D721Med (cell line): ENCODE measurements at regions not wholly inside any gene's neighbourhood (a gene's known extent, or its start where the extent isn't known, plus 50 kb on each side); places are given as distances from the start of the nearest gene placed in this dataset.

Experiments
- DNase-seq: peaks from one replicate; pipeline ENCODE4 v3.0.0; 2011; ENCODE audit warnings: low spot score; ENCODE audit not compliant: insufficient read length
- FAIRE-seq: peaks from 2 replicates; lab custom pipeline; 2011; peaks lifted over from hg19 to GRCh38; lab: Jason Lieb, UNC
- TF ChIP-seq, protein P1 (sequence below): IDR thresholded peaks from 2 replicates; pipeline ENCODE4 v1.5.1; 2012; ENCODE audit warnings: mild to moderate bottlenecking, control low read depth; ENCODE audit not compliant: insufficient read depth; ENCODE audit errors: missing control alignments

DNA sequence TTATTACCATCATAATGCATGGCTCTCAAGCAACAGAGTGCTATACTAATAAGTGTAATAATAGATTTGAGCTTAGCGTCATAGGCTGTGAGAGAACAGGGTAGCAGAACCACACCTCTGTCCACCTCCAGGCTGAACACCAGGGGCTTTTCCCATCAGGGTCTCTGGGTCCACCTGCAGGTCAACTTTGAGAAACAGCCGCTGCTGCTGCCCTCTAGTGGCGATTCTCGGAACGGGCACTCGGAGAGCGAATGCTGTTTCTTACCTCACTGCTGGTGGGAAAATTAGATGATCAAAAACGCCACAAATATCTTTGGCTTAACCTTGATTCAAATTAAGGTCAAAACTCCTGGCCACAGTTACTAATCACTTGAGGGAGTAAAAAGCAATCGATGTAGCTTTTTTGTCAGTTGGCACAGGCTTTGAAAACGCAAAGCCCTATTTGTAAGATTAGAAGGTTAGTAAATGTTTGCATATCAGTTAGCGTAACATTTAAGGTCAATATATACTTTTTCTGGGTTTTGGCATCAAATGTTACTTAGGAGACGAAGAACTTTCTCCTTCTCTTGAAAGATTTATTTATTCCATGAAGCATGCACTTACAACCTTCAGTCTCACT lies 127.9 kb upstream of the TMEM132D start:
- FAIRE-seq: no peak
- TF ChIP-seq, protein P1, sequence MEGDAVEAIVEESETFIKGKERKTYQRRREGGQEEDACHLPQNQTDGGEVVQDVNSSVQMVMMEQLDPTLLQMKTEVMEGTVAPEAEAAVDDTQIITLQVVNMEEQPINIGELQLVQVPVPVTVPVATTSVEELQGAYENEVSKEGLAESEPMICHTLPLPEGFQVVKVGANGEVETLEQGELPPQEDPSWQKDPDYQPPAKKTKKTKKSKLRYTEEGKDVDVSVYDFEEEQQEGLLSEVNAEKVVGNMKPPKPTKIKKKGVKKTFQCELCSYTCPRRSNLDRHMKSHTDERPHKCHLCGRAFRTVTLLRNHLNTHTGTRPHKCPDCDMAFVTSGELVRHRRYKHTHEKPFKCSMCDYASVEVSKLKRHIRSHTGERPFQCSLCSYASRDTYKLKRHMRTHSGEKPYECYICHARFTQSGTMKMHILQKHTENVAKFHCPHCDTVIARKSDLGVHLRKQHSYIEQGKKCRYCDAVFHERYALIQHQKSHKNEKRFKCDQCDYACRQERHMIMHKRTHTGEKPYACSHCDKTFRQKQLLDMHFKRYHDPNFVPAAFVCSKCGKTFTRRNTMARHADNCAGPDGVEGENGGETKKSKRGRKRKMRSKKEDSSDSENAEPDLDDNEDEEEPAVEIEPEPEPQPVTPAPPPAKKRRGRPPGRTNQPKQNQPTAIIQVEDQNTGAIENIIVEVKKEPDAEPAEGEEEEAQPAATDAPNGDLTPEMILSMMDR: peak; percentile 94
- no peak for DNase-seq

DNA sequence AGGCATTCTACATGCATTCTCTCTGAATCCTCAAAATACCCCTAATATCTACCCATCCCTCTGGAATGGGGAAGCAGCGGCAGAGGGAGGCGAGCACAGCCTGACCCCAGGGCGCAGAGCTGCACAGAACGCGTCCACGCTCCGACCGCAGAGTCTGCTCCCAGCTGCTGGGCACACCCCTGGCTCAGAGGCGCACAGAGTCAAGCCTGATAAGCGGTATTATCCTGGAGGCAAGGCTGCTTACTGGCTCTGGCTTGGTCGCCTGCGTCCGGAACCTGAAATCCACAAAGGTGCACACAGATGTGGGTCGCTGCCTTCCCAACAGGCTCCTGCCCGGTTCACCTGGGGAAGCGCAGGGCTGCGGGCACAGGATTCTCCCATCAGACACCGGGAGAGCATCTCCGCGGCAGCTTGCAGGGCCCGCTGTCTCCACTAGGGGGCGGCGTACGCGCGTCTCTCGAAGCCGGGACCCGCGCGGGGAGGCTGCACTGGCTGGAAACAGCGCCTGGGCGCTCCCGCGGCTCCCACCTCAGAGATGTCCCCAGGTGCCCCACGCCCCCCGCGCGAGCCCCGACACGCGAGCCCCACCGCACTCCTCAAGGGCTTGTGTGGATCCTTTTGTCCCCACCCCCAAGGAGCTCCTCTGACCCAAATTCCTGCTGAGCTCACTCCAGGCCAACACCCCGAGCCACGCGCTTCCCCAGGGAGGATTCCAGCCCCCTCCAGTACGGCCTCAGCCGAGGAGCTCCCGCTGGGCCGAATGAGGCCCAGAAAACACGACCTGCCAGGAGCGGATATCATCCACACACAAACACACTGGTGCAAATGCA lies 120.1 kb upstream of the FZD10 start:
- TF ChIP-seq, protein P1: peak; percentile 40
- FAIRE-seq: no peak
- DNase-seq: peak; percentile 88

DNA sequence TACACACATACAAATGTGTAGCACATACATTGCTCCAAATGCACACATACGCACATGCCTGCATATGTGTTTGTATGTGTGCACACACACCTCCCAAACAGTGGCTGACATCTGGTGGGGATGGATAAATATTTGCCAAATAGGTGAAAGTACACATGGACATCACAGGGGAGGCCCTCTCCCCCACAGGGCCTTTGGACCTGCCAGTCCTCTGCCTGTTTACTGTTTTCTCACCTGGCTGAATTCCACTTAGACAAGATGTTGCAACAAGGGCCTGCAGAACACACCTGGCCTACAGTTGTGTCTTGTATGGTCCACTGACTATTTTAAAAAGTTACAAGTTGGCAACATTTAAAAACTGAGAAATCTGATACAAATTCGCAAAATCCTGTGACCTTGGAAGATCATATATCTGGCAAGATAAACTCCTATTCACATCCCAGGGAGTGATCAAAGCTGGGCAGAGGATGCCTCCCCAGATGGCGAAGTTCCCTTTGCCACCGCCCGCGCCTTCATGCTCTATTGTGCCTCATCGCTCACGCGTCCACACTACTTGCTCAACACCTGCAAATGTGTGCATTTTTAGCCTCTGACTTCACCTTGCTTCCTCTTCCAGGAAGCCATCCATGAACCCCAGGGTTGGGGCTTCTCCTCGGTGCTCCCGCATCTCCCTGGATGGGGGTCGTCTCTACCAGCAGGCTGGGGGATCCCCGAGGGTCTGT lies 118.4 kb upstream of the FZD10 start:
- DNase-seq (no peak), FAIRE-seq (no peak)
- TF ChIP-seq, protein P1: no peak

DNA sequence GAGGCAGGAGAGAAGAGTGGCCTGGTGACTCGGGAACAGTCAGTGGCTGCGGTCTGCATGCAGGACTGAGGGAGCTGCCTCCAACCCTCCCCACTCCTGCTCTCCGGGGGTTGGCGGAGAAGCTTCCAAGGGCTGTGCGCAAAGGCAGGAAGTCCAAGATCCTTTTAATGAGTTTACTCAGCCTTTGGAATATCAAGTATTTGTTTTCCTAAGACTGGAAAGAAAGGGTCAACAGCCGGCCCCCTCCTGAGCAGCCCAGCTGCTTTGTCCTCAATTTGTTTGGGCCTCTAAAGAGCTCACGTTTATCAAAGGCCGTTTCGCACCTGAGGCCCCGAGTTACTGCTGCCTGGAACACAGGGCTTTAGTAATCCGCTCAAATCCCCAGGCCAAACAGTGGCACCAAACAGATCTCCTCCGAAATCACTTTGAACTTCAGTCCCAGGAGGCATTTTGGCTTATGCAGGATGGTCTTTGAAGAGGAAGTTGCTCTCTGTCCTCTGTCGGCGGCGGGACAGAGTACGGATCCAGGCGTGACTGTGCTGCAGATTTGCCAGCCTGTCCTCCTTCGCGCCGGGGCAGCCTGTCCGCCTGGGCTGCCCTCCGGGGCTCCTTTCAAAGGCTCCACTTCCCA lies 117.2 kb upstream of the FZD10 start:
- DNase-seq: no peak
- FAIRE-seq: no peak

DNA sequence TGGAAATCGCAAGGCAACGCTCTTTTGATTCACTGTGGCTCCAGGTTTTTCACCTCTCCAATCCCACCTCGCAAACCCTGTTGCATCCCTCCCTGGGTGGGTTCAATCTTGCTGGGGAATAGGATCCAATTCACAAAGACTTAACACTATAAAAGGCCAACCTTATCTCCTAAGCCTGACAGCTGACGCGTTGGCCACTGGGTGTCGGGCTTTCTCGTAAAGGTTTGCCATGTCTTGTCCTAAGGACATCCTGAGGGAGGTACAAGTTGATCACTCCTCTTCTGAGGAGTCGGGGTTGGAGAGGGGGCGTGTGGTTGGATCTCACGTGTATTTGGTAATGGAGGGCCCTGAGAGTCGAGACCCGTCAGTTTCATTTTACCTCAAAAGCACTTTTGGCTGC lies 112.6 kb upstream of the FZD10 start:
- TF ChIP-seq, protein P1: no peak
- FAIRE-seq (no peak), DNase-seq (no peak)

More for the DNA sequence above, 117.2 kb upstream of the FZD10 start:
- TF ChIP-seq, protein P1: no peak

DNA sequence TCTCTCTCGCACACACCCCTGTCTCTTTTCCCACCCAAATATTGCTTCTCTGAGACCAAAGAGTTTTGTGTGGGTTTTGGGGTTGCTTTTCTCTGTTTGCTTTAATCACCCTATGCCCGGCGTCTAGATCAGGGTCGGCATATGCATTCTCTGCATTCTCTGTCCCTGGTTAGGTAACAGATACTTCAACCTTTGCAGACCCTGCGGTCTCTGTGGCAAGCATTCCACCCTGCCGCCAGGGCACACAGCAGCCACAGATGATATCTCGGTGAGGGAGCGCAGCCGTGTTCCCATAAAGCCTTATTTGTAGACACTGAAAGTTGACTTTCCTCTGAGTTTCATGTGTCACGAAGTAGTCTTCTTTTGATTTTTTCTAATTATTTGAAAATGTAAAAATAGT lies 110.4 kb upstream of the FZD10 start:
- DNase-seq (no peak), FAIRE-seq (no peak)
- TF ChIP-seq, protein P1: no peak
